HG02981 (cell line): ENCODE measurements at regions not wholly inside any gene's neighbourhood (a gene's known extent, or its start where the extent isn't known, plus 50 kb on each side); places are given as distances from the start of the nearest gene placed in this dataset.

Experiments
- ATAC-seq: cut with Tn5 transposase; IDR thresholded peaks from one replicate; pipeline ENCODE4 v1.9.1; 2021; ENCODE audit warnings: mild to moderate bottlenecking, moderate library complexity; ENCODE audit not compliant: unreplicated experiment

DNA sequence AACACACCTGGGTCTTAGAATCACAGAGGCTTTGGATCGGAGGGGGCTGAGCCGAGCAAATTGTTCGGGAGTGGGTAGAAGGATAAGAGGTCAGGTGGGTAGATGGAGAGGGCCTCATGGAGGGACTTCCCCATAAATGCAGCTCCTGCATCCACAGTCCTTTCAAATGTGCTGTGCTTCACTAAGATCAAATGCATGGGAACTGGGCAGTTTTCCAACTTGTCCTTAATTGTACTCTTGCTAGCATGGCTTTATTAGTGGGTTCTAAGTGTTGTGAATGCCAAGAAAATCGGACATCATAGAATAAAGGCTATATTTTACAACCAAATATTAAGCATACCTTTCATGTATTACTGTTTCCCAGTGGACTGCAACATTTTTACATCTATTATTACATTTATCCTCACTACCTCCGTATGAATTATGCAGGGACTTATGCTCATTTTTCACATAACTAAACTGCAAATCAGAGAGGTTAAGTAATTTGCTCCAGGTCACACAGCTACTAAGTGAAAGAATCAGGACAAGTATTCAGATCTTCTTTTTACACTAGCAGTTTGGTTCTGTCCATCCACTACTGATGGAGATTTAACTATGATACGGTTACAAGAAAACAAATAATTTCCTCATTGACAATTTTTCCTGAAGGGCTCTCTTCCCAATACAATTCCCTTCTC, 174.5 kb upstream of the RUNX1 start:
- no peak for ATAC-seq

DNA sequence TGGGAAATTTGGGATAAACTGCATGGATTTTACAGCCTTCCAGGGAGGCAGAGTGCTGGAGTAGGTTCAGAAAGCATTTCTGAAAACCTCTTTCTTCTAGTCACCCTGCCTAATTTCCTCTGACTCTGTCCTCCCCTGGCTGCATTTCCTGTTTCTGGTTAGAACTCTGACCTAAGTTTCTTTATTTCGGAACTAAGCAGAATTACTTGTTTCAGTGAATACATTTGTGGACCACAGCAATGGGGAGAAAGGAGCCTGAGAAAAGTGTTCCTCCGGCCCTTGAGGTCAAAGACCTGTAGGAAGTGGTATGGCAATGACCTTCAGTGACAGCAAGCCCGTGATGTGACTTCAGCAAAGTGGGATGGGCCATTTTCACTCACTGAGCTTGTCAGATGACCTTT, 173.4 kb upstream of the RUNX1 start:
- peak; percentile 36 for ATAC-seq

DNA sequence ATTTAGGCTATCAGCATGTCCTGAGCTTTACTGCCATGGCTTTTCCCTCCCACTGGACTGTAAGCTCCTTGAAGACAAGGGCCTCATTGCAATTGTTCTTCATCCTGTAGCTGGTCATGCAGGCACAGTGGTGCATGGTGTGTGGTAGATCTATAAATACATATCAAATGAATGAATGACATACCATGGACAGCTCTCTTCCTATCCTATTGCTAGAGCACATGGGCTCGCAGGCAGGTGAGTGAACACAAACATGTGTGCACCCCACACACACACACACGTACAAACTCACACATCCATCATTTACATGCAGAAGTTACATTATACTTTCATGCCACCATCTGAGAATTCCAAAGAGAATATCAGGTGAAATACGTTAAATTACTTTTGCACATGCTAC, 172.9 kb upstream of the RUNX1 start:
- ATAC-seq = no peak

DNA sequence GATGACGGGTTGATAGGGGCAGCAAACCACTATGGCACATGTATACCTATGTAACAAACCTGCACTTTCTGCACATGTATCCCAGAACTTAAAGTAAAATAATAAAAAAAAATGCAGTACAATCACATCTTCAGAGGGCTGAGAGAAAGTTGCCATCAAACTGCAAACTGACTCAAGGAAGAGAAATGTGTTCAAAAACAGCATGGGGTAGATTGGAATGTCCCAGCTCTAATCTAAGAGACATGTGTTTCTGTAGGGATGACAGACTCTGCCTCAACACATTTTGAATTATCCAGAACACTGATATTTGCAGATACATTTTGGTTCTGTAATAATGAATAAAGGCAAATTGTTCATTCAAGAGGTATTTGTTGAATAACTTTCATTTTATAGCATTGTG, 171.2 kb upstream of the RUNX1 start:
- ATAC-seq = no peak

DNA sequence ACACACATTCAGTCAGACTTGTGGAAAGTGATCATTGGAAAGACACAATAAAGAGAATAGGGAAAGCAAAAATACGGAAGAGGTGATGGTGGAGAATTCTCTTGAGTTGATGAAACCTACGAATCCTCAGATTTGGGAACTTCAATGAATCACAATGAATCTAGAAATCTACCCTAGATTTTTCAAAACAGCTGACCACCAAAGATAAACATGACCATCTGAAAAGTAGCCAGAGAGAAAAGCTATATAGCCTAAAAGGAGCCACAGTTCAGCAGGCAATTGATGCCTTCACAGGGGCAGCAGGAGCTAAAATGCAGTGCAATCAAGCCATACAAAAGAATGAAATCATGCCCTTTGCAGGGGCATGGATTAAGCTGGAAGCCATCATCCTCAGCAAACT, 170.6 kb upstream of the RUNX1 start:
- ATAC-seq = no peak

DNA sequence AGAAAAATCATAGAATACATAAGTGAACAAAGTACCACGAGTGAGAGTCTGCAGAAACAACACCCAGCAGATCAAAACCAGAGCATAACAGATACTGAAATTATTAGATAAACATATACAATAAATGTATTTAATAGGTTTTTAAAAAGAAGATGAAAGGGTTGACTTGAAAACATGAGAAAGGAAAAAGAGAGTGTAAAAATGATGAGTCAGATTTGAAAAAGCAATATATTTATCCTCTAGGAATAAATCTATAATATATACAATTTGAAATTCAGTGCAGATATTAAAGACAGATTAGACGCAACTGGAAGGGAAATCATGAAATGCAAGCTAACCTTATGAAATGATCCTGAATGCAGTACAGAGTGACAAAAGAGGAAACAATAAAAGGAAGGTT, 170.2 kb upstream of the RUNX1 start:
- ATAC-seq = no peak

DNA sequence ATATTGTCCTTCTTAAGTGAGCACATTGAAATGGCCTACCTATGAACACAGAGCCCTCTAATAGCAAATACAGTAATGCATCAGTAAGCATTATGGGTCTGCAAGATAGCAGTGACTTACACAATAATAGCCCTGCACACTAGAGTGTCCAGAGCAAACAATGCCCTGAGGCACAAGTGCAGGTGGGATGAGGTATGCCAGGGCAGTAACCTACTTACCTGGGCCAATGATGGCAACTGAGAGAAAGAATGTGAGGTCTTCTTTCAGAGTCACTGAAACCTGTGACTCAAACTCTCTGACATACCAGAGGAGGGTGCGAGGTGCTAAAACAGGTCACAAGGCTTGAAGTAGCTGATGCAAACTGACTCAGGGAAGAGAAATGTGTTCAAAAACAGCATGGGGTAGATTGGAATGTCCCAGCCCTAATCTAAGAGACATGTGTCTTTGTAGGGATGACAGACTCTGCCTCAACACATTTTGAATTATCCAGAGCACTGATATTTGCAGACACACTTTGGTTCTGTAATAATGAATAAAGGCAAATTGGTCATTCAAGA, 168.5 kb upstream of the RUNX1 start:
- no peak for ATAC-seq

DNA sequence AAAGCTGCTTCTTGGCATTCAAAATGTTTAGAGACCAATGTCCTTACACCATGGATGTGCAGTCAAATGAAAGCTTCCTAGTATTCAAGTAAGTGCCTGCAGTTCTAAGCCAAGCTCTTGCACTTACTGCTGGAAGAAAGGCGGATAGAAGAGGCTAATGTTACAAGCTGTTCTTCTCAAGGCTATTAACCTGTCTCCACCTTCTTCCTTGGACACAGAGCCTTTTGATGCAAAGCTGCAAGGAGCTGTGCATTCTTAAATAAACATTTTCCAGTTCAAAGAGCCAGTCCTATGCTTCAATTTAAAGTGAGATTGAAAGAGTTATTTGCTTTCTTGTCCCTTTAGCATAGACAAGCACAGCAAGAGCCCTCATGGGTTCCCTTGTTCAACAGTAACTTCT, 167.9 kb upstream of the RUNX1 start:
- no peak for ATAC-seq

DNA sequence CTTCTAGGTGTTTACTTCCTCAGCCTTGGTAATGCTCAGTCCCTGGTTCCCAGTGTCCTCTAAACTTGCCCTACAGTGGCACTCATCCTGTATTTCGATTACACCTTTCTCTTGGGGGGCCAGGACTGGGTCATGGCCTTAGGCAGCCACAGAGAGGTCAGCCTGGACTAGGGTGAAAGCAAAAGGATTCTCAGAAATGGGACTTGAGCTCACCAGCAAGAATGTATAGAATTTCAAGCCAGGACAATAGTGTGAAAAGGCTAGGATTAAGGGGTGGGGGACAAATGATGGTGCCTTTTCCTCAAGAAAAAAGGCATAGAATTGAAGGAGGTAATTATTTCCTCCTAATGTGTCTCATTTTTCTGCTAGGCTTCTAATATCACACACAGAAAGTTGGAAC, 166.8 kb upstream of the RUNX1 start:
- no peak for ATAC-seq

DNA sequence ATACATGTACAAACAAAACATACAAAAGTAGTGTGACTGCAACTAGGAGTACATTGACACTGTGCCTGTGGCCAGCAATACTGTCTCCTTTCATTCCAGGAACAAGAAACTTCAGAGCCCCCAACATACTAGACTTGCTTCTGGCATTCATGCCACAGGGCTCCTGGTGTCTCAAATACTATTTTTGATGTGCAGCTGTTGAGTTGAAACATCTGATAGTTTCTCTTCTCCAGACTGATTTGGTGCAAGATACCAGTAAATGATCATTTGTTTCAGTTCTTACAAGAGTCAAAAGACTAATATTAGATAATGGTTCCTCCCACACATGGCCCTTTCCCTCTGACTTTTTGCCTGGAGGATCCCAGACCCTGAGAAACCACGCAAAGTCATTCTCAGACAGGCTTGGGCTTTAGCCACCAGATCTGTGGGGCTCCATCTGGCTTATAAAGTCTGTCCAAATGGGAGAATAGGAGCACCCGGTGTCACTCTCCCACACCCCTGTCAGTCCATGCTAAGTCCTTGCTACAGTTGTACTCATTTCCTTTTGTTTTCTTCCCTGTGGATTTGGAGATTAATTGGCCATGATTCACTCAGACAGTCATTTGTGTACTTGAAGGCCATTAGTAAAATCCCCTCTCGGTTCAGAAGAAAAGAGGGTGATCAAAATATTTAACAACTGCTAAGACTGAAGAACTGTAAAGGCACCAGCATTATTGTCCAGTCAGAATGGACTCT, 163.5 kb upstream of the RUNX1 start:
- no peak for ATAC-seq

DNA sequence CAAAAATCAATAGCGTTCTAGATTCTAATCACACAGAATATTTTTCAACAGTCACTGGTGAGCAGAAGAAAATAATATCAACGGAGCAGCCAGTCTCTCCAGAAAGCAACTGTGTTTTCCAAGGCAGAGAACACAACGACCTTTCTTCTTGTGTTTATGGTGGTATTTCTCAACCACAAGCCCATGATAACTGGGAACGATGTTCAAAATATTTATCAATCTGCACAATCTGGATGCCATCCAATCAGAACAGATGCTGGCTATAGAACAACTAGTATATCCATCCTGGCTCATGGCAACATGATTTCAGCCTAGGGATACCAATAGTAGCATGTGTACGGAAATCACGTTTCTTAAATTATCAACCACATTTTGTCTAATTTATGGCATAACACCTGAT, 162.7 kb upstream of the RUNX1 start:
- ATAC-seq = no peak

DNA sequence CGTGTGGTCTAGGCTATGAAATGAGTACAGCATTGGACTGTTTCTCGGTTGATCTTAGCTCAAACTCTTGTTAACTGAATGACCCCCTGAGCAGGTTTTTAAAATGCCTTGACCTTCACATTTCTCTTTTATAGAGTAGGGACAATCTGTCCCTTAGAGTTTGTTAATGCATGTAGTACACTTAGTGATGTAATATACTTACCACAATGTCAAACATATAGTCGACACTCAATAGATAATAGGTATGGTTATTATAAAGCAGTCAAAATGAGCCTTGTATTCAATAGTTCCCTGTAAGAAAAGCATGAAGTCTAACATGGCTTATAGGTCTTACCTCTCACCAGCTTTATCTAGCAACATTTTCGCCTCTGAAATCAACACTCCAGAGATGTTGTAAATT, 161.0 kb upstream of the RUNX1 start:
- no peak for ATAC-seq

DNA sequence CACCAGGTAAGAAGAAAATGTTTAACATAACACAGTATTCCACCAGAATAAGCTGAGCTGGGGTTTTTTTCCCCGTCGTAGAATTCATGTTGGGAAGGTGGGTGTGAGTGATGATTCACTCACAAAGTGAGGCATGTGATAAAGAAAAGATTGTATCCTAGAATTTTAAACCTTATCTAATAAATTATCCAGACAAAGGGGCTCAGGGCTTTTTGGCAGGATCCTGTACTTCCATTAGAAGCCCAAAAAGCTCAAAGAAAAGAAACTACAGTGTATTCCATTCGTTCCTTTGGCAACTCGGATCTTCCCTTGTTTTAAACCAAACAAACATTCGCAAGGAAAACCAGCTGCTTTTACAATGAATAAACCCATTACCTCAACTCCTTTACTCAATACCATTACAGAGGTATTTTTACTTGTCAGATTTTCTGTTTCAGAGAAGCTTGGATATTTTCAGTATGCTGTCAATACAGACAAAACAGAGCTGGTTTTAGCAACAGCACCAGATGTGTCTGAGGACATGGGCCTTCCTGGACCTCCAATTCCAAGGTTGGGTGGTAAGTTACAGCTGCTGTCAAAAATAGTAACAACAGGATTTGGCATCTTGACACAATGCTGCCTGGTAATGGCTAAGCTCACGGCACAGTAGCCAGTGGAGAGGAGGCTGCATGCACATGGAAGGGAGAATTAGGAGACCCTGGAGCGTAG, 159.9 kb upstream of the RUNX1 start:
- ATAC-seq = no peak

DNA sequence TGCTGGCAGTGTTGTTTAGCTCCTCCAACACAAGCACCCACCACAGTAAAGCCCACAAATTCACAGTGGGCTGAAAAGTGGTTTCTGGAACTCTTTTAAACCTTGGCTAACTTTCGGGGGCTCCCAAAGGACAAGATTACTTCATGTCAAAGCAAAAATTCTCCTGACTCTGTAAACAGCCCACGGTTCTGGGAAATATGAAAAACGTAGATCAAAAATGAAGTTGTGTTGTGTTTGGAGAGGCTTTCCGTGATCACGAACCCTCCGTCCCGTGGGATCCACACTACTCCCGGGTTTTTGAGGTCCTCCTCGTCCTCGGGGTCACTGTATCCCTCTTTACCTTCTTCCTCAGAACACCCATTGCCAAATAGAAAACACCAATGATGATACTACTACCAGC, 159.0 kb upstream of the RUNX1 start:
- ATAC-seq = no peak

DNA sequence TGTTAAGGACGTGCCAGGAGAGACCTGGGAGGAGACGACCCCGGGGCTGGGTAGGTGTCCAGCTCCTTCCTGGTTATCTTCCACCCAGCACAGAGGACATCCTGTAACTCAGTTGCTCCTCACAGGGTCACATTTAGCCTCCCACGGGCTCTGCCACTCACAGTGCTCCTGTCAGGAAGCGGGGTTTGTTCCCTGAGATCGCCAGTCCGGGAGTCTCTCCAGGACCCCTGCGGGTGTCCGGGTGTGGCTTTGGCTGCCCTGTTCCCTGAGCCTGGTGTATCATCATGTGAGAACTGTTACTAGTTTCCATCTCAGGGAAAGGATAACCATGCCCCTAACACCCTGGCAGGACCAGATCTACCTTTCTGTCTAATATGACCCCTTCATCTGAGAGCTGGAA, 158.2 kb upstream of the RUNX1 start:
- ATAC-seq = no peak

DNA sequence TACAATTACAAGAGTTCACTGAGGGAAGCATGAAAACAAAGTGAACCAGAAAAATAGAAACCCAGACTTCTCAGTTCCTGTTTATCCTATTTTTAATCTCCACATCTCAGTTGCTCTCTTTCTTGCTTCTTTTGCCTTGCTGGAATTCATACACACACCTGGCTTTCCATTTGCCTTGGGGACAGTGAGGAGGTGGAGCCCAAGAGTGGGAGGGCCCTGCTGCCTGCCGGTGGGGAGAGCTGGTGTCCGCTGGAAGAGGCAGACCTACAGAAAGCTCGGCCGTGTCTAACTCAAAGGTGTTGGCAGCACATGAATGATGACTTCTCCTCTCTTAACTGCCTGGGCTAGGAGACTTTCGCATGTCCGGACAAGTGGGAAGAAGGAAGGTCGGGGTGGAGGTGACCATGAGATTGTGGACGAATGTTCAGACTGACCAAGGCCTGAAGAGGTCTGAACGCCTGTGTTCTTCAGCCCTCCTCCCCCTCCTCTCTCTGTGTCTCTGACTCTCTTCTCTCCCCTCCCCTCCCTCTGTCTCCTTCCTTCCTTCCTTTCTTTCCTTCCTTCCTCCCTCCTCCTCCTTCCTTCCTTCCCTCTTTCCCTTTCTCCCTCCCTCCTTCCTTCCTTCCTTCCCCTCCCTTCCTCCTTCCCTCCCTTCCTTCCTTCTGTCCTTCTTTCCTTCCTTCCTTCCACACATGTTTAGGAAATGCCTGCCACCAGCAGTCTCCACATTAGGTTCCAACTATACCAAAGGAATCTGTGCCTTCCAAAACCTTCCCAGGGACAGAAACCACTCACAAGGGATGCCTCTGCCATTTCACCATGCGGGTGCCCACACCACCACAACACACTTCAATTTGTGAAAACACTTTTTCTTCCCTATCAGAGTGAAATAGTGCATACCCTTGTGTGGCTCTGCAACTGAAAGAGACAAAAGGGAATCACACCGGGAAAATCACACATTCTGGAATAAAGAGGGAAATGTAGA, 157.3 kb upstream of the RUNX1 start:
- ATAC-seq = no peak

DNA sequence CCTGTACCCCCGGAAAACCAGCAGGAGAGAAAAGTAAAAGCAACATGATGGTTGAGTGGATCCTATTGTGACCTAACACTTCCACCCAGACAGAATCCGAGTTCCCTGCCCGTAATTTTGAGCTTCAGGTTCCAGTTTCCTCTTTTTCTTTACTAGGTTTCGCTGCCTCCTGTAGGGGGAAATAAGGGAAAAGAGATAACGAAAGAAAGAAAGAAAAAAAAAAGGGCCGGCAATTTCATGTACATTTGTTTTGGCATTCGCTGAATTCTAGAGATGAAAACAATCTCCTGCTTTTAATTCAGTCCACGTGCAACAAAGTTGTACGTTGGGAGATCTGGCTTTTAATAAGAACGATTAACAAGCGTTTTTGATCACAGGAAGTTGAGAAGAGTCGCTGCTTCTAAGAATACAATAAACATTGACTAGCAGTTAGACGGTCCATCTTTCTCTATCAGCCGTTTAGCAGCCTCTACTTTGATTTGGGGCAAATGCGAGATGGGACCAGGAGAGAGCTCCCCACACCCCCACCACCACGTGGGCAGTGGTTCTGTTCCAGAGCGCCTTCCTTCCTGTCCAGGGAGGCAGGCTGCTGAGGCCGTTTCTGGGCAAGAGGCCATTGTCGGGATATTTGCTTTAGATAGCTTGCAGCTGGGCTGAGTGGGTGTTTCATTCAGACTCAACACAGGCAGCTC, 155.9 kb upstream of the RUNX1 start:
- ATAC-seq = no peak

DNA sequence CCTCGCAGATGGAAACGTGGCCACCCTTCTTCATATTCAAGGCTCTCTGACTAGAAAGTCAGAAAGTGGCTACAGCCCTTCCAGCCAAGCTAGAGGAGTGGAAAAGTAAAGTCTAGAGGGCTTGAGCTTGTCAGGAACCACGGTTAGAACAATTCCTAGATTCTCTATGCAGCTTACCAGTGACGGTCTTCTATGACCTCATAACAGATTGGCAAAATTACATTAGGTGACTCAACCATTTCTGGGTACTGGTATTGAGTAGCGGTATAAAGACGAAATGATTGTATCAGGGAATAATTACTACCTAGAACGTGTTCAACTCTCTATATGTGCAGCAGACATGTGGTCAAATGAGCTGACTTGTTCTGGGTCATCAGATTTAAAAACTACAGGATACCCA, 155.0 kb upstream of the RUNX1 start:
- ATAC-seq = no peak

DNA sequence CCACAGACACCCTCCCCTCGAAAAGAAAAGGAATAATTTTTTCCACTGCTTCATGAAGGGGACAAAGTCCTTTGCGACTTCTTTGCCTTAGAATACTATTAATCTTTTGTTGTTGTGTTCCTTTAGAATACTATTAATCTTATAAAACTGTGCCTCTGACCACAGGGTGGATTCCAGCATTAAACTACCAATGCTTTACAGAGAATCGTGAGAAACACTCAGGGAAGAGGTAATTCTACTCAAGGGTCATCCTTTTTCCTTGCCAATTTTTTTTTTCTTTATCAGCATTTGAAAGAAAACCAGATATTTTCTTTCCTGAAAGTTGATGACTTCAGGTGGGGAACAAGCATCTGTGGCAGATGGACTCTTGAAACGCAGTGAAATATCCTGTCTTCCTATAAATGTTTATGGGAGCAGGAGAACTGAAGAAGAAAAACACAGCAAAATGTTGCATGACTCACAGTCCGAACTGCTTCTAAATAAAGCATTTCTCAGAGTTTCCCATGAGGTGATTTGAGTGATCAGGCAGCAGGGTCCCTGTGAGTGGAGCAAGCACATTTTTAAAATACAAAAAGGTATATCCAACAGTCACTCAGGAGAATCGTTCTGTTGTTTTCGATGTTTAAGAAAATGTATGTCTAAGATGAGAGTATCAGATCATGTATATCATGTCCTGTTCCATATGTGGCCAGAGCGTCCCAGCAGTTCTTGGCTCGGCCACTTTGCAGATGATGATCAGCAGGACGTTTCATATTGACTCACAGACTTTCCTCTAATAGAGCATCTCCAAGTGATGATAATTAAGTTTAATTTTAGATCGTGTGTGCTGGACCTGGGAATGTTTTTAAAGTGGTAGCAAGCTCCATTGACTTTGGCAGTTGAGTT, 154.2 kb upstream of the RUNX1 start:
- no peak for ATAC-seq
